ENCODE measurements at regions not wholly inside any gene's neighbourhood (a gene's known extent, or its start where the extent isn't known, plus 50 kb on each side); places are given as distances from the start of the nearest gene placed in this dataset.

DNA sequence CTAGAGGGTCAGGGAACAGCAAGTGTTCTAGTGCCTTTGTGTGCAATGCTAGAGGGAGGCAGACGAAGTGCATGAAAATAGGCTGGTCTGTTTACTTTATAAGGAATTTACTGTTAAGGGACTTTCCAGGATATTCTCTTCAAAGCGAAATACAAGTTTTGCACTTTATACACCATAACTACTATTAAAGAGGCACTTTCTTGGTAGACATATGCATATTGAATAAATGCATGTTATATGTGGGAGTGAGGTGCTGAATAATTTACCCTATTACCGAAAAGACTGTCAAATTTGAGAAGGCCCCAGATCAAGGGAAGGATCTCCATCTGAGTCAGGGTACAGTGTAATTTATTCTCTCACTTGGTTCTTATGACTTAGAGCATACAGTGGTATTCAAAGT lies 310.5 kb downstream of the S1PR1 start:
- no peak for TF ChIP-seq POLR2A (IDR thresholded peaks at IDR 0.05)
- TF ChIP-seq, protein P1, sequence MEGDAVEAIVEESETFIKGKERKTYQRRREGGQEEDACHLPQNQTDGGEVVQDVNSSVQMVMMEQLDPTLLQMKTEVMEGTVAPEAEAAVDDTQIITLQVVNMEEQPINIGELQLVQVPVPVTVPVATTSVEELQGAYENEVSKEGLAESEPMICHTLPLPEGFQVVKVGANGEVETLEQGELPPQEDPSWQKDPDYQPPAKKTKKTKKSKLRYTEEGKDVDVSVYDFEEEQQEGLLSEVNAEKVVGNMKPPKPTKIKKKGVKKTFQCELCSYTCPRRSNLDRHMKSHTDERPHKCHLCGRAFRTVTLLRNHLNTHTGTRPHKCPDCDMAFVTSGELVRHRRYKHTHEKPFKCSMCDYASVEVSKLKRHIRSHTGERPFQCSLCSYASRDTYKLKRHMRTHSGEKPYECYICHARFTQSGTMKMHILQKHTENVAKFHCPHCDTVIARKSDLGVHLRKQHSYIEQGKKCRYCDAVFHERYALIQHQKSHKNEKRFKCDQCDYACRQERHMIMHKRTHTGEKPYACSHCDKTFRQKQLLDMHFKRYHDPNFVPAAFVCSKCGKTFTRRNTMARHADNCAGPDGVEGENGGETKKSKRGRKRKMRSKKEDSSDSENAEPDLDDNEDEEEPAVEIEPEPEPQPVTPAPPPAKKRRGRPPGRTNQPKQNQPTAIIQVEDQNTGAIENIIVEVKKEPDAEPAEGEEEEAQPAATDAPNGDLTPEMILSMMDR (IDR thresholded peaks at IDR 0.05): no peak
- DNase-seq (ENCODE audit: low spot score in 2 of 2): no peak
- WGBS, 2 donors: 41 to 48% methylated on average over 3 of the region's 3 CpGs
- intact Hi-C loops (cut with DNase I; ENCODE audit: low total_unique reads): no loop called here
- H3K4me3 ChIP-seq (ENCODE audit: low read depth, poor library complexity, severe bottlenecking): no peak overlapping the region

- DNase-seq (ENCODE audit: low spot score in 2 of 2): no peak
- TF ChIP-seq, protein P1 (IDR thresholded peaks at IDR 0.05): no peak
- no peak for TF ChIP-seq POLR2A (IDR thresholded peaks at IDR 0.05)
- no peak overlapping the region for H3K4me3 ChIP-seq (ENCODE audit: low read depth, poor library complexity, severe bottlenecking)
- intact Hi-C loops (cut with DNase I; ENCODE audit: low total_unique reads): no loop called here
These were observed 311.6 kb downstream of the S1PR1 start for GRCh38 chr1:101548376-101548775.

DNA sequence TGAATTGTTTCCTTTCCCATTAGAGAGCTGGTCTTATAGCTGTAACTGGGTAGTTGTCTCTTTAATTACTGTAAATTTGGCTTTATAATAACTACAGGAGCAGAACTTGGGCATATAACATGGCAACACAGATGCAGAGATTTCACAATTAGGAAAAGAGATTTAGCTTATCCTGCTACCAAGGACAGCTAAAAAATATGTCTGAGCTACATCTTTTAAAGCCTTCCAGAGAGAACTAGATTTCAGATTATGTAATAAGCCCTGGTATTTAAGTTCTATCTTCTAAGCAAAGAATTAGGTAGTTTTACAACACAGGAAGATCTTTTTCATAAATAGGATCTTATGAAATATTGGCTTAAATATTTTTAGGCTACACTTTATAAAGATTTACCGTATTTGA lies 313.8 kb downstream of the S1PR1 start:
- H3K4me3 ChIP-seq (ENCODE audit: low read depth, poor library complexity, severe bottlenecking): no peak overlapping the region
- intact Hi-C loops (cut with DNase I; ENCODE audit: low total_unique reads): no loop called here
- no peak for TF ChIP-seq POLR2A (IDR thresholded peaks at IDR 0.05)
- TF ChIP-seq, protein P1 (IDR thresholded peaks at IDR 0.05): no peak
- no peak for DNase-seq (ENCODE audit: low spot score in 2 of 2)
- 95 to 96% methylated on average over 1 of the region's 1 CpG for WGBS, 2 donors

DNA sequence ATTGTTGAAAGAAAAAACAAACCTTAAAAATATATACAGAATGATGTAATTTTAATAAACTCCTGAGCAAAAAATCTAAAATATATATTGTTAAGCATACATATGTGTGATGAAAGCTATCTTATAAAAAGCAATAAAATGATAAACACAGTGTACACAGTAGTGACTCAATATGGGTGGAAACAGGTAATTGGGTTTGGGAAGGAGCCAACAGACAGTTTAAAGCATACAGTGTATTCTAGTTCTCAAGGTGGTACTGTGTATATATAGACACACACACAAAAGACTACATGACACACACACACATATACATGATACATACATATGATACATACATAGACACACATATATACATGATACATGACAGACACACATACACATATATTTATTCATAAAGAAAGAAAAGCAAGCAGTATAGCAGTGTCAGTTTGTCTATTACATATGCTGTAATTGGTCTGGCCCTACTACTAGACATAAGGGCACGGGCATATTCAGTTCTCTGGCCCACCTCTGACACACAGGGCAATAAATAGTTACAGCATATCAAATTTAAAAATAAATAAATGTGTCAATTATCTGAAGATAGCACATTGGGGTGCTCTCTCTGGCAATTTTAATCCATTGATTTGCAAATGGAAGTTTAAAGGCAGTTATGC lies 330.2 kb downstream of the S1PR1 start:
- intact Hi-C loops (cut with DNase I; ENCODE audit: low total_unique reads): no loop called here
- H3K4me3 ChIP-seq (ENCODE audit: low read depth, poor library complexity, severe bottlenecking): no peak overlapping the region
- no peak for TF ChIP-seq POLR2A (IDR thresholded peaks at IDR 0.05)
- TF ChIP-seq, protein P1 (IDR thresholded peaks at IDR 0.05): no peak
- WGBS, 2 donors: 85 to 89% methylated on average over 1 of the region's 1 CpG
- no peak for DNase-seq (ENCODE audit: low spot score in 2 of 2)

- no peak overlapping the region for H3K4me3 ChIP-seq (ENCODE audit: low read depth, poor library complexity, severe bottlenecking)
- WGBS, 2 donors: 51 to 53% methylated on average over 4 of the region's 4 CpGs
- no peak for DNase-seq (ENCODE audit: low spot score in 2 of 2)
- intact Hi-C loops (cut with DNase I; ENCODE audit: low total_unique reads): no loop called here
- TF ChIP-seq, protein P1 (IDR thresholded peaks at IDR 0.05): no peak
- no peak for TF ChIP-seq POLR2A (IDR thresholded peaks at IDR 0.05)
These were observed 330.9 kb downstream of the S1PR1 start for GRCh38 chr1:101567582-101568189.

- TF ChIP-seq, protein P1 (IDR thresholded peaks at IDR 0.05): no peak
- TF ChIP-seq POLR2A (IDR thresholded peaks at IDR 0.05): no peak
- intact Hi-C loops (cut with DNase I; ENCODE audit: low total_unique reads): no loop called here
- DNase-seq (ENCODE audit: low spot score in 2 of 2): no peak
- no peak overlapping the region for H3K4me3 ChIP-seq (ENCODE audit: low read depth, poor library complexity, severe bottlenecking)
- WGBS, 2 donors: 59 to 65% methylated on average over 5 of the region's 5 CpGs
These were observed 350.9 kb downstream of the S1PR1 start for GRCh38 chr1:101587741-101588140.

Data from lower leg skin (tissue), 4 donors.